ENCODE measurements at regions not wholly inside any gene's neighbourhood (a gene's known extent, or its start where the extent isn't known, plus 50 kb on each side); places are given as distances from the start of the nearest gene placed in this dataset.

- no peaks in the 10 kb centered on the region for H3K9me3 ChIP-seq
- in situ Hi-C loops (cut with MboI; ENCODE audit: low sequenced_read_pairs in 4 of 4) = no loop called here
- H3K36me3 ChIP-seq = peaks cover 0 to 14% of the 10 kb centered on the region in 2 donors
- DNase-seq (no peak), ATAC-seq (no peak)
- H3K4me3 ChIP-seq = no peak overlapping the region
- TF ChIP-seq CTCF (IDR thresholded peaks at IDR 0.05 in 4 of 5, conservative IDR thresholded peaks at IDR 0.05 in 1 of 5) (no peak), POLR2A (IDR thresholded peaks at IDR 0.05) (no peak)
- intact Hi-C loops (cut with DNase I; ENCODE audit: low total_unique reads) = no loop called here
- H3K27ac ChIP-seq = no peak overlapping the region
- no peaks in the 10 kb centered on the region for H3K4me1 ChIP-seq
- no peaks in the 10 kb centered on the region for H3K27me3 ChIP-seq
Measured at GRCh38 chr1:219293410-219293809, 119.7 kb downstream of the LYPLAL1 start.

- intact Hi-C loops (cut with DNase I; ENCODE audit: low total_unique reads) = no loop called here
- Histone ChIP-seq H3K36me3 (peaks cover 0 to 14% of the 10 kb centered on the region in 2 donors), H3K9me3 (no peaks in the 10 kb centered on the region), H3K4me1 (no peaks in the 10 kb centered on the region), H3K27ac (no peak overlapping the region), H3K4me3 (no peak overlapping the region), H3K27me3 (no peaks in the 10 kb centered on the region)
- in situ Hi-C loops (cut with MboI; ENCODE audit: low sequenced_read_pairs in 4 of 4) = no loop called here
- no peak for ATAC-seq
- TF ChIP-seq CTCF (IDR thresholded peaks at IDR 0.05 in 4 of 5, conservative IDR thresholded peaks at IDR 0.05 in 1 of 5) (no peak), POLR2A (IDR thresholded peaks at IDR 0.05) (no peak)
- DNase-seq = no peak
Measured at GRCh38 chr1:219292999-219293398, 119.3 kb downstream of the LYPLAL1 start.

GRCh38 chr1:219292341-219292740, 118.7 kb downstream of the LYPLAL1 start:
- in situ Hi-C loops (cut with MboI; ENCODE audit: low sequenced_read_pairs in 4 of 4) (no loop called here), intact Hi-C loops (cut with DNase I; ENCODE audit: low total_unique reads) (no loop called here)
- no peak overlapping the region for H3K27ac ChIP-seq
- H3K4me3 ChIP-seq = no peak overlapping the region
- no peak for DNase-seq
- H3K27me3 ChIP-seq = no peaks in the 10 kb centered on the region
- no peaks in the 10 kb centered on the region for H3K9me3 ChIP-seq
- TF ChIP-seq POLR2A (IDR thresholded peaks at IDR 0.05) = no peak
- no peak for ATAC-seq
- peaks cover 0 to 14% of the 10 kb centered on the region in 2 donors for H3K36me3 ChIP-seq
- no peaks in the 10 kb centered on the region for H3K4me1 ChIP-seq

GRCh38 chr1:219289171-219289570, 115.5 kb downstream of the LYPLAL1 start:
- Histone ChIP-seq H3K27me3 (no peaks in the 10 kb centered on the region), H3K4me3 (no peak overlapping the region), H3K9me3 (no peaks in the 10 kb centered on the region), H3K36me3 (no peaks in the 10 kb centered on the region), H3K4me1 (no peaks in the 10 kb centered on the region), H3K27ac (no peak overlapping the region)
- in situ Hi-C loops (cut with MboI; ENCODE audit: low sequenced_read_pairs in 4 of 4) = no loop called here
- intact Hi-C loops (cut with DNase I; ENCODE audit: low total_unique reads) = no loop called here
- ATAC-seq = no peak
- no peak for TF ChIP-seq POLR2A (IDR thresholded peaks at IDR 0.05)
- TF ChIP-seq CTCF (IDR thresholded peaks at IDR 0.05 in 4 of 5, conservative IDR thresholded peaks at IDR 0.05 in 1 of 5) = no peak
- no peak for DNase-seq

- no peaks in the 10 kb centered on the region for H3K9me3 ChIP-seq
- no peak overlapping the region for H3K27ac ChIP-seq
- intact Hi-C loops (cut with DNase I; ENCODE audit: low total_unique reads) = no loop called here
- no peaks in the 10 kb centered on the region for H3K27me3 ChIP-seq
- H3K4me1 ChIP-seq = no peaks in the 10 kb centered on the region
- in situ Hi-C loops (cut with MboI; ENCODE audit: low sequenced_read_pairs in 4 of 4) = no loop called here
- H3K36me3 ChIP-seq = no peaks in the 10 kb centered on the region
- DNase-seq = no peak
- no peak for TF ChIP-seq POLR2A (IDR thresholded peaks at IDR 0.05)
- no peak for TF ChIP-seq CTCF (IDR thresholded peaks at IDR 0.05 in 4 of 5, conservative IDR thresholded peaks at IDR 0.05 in 1 of 5)
- no peak overlapping the region for H3K4me3 ChIP-seq
- no peak for ATAC-seq
Measured at GRCh38 chr1:219283541-219283940, 109.9 kb downstream of the LYPLAL1 start.
